Naive thymus-derived CD4-positive, alpha-beta T cell (primary cell): ENCODE measurements at regions not wholly inside any gene's neighbourhood (a gene's known extent, or its start where the extent isn't known, plus 50 kb on each side); places are given as distances from the start of the nearest gene placed in this dataset.
"Not testable (repeated sequence)": the region's sequence is repeated elsewhere in the genome, so short reads cannot be mapped to it uniquely, and the experiment has no call there.

ENCODE experiments used
- ATAC-seq: fragments of 150-1000 bp; cut with Tn5 transposase; 2 replicates; pipeline ENCODE4 v1.10.0; 2021; ENCODE audit warnings: mild to moderate bottlenecking, moderate library complexity
- CTCF ChIA-PET: fragments of 350-600 bp; sonication (Branson Sonifier 250); formaldehyde crosslinking; loops from one replicate; lab custom pipeline; 2021; ENCODE audit warnings: antibody characterized with exemption; lab: Charles Lee
- POLR2A ChIA-PET: fragments of 350-600 bp; sonication (Branson Sonifier 250); formaldehyde crosslinking; loops from one replicate; lab custom pipeline; 2021; ENCODE audit warnings: antibody characterized with exemption, inconsistent platforms; lab: Charles Lee
- DNase-seq, 9 donors: peaks; one replicate each; pipeline versions ENCODE4 v3.0.0 to v3.0.0-alpha.2; 2020 to 2022; ENCODE audit warnings: mixed read lengths in 1 of 9
- H3K27ac ChIP-seq: one replicate; pipeline ENCODE4 v1.7.0; 2013; ENCODE audit warnings: mild to moderate bottlenecking, low read depth, low read length, moderate library complexity
- H3K27me3 ChIP-seq, 2 donors: one replicate each; pipeline ENCODE4 v1.7.0; 2013; ENCODE audit warnings: low read length in 2 of 2, mild to moderate bottlenecking in 2 of 2, moderate library complexity in 2 of 2; ENCODE audit not compliant: control insufficient read depth in 2 of 2, insufficient read depth in 2 of 2
- H3K36me3 ChIP-seq, 3 experiments: 1 replicate in 2 of 3; 2 replicates in 1 of 3; pipeline ENCODE4 v1.7.0; 2013; ENCODE audit warnings: low read length in 3 of 3, mild to moderate bottlenecking in 3 of 3, moderate library complexity in 1 of 3; ENCODE audit not compliant: insufficient read depth in 3 of 3, control insufficient read depth in 2 of 3
- H3K4me1 ChIP-seq, 2 donors: one replicate each; pipeline ENCODE4 v1.7.0; 2013; ENCODE audit warnings: low read length in 2 of 2, mild to moderate bottlenecking in 2 of 2, moderate library complexity in 1 of 2; ENCODE audit not compliant: control insufficient read depth in 2 of 2, insufficient read depth in 2 of 2
- H3K4me3 ChIP-seq: 2 replicates; pipeline ENCODE4 v1.7.0; 2013; ENCODE audit warnings: mild to moderate bottlenecking, low read length
- H3K9me3 ChIP-seq, 3 experiments: 1 replicate in 2 of 3; 2 replicates in 1 of 3; pipeline ENCODE4 v1.7.0; 2013; ENCODE audit warnings: low read length in 3 of 3; ENCODE audit not compliant: control insufficient read depth in 2 of 3
- H3K27ac Mint-ChIP-seq, 9 donors: one replicate each; pipeline ENCODE4 v1.8.0; 2020 to 2022; ENCODE audit warnings: mixed read lengths in 9 of 9, mild to moderate bottlenecking in 8 of 9, moderate library complexity in 5 of 9, inconsistent platforms in 2 of 9
- H3K27me3 Mint-ChIP-seq, 5 donors: one replicate each; pipeline ENCODE4 v1.8.0; 2021 to 2022; ENCODE audit warnings: mixed read lengths in 5 of 5, mild to moderate bottlenecking in 1 of 5
- H3K36me3 Mint-ChIP-seq, 5 donors: one replicate each; pipeline ENCODE4 v1.8.0; 2020 to 2022; ENCODE audit warnings: mixed read lengths in 5 of 5, mild to moderate bottlenecking in 3 of 5, inconsistent platforms in 1 of 5
- H3K4me1 Mint-ChIP-seq, 7 donors: one replicate each; pipeline ENCODE4 v1.8.0; 2020 to 2022; ENCODE audit warnings: mixed read lengths in 7 of 7, mild to moderate bottlenecking in 3 of 7, inconsistent platforms in 1 of 7
- H3K4me3 Mint-ChIP-seq, 10 donors: one replicate each; pipeline ENCODE4 v1.8.0; 2020 to 2022; ENCODE audit warnings: mild to moderate bottlenecking in 10 of 10, mixed read lengths in 10 of 10, moderate library complexity in 6 of 10, inconsistent platforms in 2 of 10
- H3K9me3 Mint-ChIP-seq, 11 donors: one replicate each; pipeline ENCODE4 v1.8.0; 2020 to 2022; ENCODE audit warnings: mixed read lengths in 11 of 11, mild to moderate bottlenecking in 4 of 11, inconsistent platforms in 1 of 11, moderate library complexity in 1 of 11
- intact Hi-C, 2 donors: fragments of 100-400 bp; cut with micrococcal nuclease; formaldehyde crosslinking; loops; one replicate each; pipeline ENCODE4 v1.15.1; 2023

DNA sequence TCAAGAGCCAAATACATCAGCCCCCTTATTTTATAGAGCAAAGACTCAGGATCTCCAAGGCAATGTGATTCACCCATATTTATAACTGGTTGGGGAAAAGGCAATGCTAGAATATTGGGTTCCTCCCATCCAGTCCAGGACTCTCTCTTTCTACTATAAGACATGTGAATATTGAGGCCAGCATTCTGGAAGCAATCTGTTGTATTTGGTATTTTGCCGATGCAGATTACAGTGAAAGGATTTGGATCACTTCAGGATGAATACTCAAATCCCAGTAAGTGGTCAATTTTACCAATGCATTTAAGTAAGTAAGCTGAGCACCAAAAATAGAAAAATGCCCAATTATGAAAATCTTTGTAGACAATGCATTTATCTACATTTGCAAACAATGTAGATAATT is 1834.7 kb upstream of the PIK3C3 start:
- ChIA-PET POLR2A (no interaction called here), CTCF (interaction anchor here (0.7 kb wide), 1 partner anchor 10 kb away, joined by 3 read pairs; no protein-coding TSS in a partner anchor)
- Histone ChIP-seq H3K4me1 (no peaks in the 10 kb centered on the region), H3K27ac (no peak overlapping the region), H3K27me3 (no peaks in the 10 kb centered on the region), H3K36me3 (no peaks in the 10 kb centered on the region), H3K4me3 (no peak overlapping the region), H3K9me3 (no peaks in the 10 kb centered on the region)
- Mint-ChIP-seq H3K27ac (no peak overlapping the region), H3K27me3 (no peaks in the 10 kb centered on the region), H3K9me3 (peaks cover 0 to 41% (median 9%) of the 10 kb centered on the region in 11 donors), H3K4me1 (no peaks in the 10 kb centered on the region), H3K36me3 (no peaks in the 10 kb centered on the region), H3K4me3 (no peak overlapping the region)
- ATAC-seq (no peak), DNase-seq (no peak)
- intact Hi-C loops = no loop called here

DNA sequence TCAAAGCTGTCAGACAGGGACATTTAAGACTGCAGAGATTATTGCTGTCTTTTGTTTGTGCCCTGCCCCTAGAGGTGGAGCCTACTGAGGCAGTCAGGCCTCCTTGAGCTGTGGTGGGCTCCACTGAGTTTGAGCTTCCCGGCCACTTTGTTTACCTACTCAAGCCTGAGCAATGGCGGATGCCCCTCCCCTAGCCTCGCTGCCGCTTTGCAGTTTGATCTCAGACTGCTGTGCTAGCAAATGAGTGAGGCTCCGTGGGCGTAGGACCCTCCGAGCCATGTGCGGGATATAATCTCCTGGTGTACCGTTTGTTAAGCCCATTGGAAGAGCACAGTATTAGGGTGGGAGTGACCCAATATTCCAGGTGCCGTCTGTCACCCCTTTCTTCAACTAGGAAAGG is 1835.5 kb upstream of the PIK3C3 start:
- DNase-seq, H3K36me3 ChIP-seq, H3K27me3 ChIP-seq, H3K9me3 ChIP-seq, H3K36me3 Mint-ChIP-seq, H3K27me3 Mint-ChIP-seq, CTCF ChIA-PET, H3K27ac Mint-ChIP-seq, intact Hi-C loops, H3K4me3 Mint-ChIP-seq, H3K4me1 Mint-ChIP-seq, ATAC-seq, H3K27ac ChIP-seq, POLR2A ChIA-PET, H3K4me1 ChIP-seq, H3K4me3 ChIP-seq: not testable (repeated sequence)
- peaks cover 0 to 34% (median 9%) of the 10 kb centered on the region in 11 donors for H3K9me3 Mint-ChIP-seq

DNA sequence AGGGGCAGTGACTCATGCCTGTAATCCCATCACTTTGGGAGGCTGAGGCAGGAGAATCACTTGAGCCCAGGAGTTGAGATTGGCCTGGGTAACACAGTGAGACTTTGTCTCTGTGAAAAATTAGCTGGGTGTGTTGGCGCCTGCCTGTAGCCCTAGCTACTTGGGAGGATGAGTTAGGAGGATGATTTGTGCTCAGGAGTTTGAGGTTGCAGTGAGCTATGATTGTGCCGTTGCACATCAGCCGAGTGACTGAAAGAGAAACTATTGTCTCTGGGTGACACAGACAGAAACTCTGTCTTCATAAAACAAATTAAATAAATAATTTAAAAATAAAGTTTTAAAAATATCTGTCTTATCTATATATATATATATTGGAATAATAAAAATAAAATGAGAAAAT is 1844.6 kb upstream of the PIK3C3 start:
- no peaks in the 10 kb centered on the region for H3K9me3 ChIP-seq
- H3K27ac ChIP-seq = no peak overlapping the region
- intact Hi-C loops = no loop called here
- H3K27me3 ChIP-seq = no peaks in the 10 kb centered on the region
- Mint-ChIP-seq H3K4me1 (no peaks in the 10 kb centered on the region), H3K27ac (no peak overlapping the region), H3K36me3 (no peaks in the 10 kb centered on the region), H3K27me3 (no peaks in the 10 kb centered on the region), H3K4me3 (no peak overlapping the region), H3K9me3 (peaks cover 0 to 16% (median 5%) of the 10 kb centered on the region in 11 donors)
- no peaks in the 10 kb centered on the region for H3K4me1 ChIP-seq
- no peaks in the 10 kb centered on the region for H3K36me3 ChIP-seq
- H3K4me3 ChIP-seq = no peak overlapping the region
- ATAC-seq (no peak), DNase-seq (no peak)
- CTCF ChIA-PET = interaction anchor here (0.5 to 0.7 kb wide), 2 partner anchors 10 to 29 kb away, joined by 3 to 5 read pairs; no protein-coding TSS in a partner anchor
- POLR2A ChIA-PET = no interaction called here

DNA sequence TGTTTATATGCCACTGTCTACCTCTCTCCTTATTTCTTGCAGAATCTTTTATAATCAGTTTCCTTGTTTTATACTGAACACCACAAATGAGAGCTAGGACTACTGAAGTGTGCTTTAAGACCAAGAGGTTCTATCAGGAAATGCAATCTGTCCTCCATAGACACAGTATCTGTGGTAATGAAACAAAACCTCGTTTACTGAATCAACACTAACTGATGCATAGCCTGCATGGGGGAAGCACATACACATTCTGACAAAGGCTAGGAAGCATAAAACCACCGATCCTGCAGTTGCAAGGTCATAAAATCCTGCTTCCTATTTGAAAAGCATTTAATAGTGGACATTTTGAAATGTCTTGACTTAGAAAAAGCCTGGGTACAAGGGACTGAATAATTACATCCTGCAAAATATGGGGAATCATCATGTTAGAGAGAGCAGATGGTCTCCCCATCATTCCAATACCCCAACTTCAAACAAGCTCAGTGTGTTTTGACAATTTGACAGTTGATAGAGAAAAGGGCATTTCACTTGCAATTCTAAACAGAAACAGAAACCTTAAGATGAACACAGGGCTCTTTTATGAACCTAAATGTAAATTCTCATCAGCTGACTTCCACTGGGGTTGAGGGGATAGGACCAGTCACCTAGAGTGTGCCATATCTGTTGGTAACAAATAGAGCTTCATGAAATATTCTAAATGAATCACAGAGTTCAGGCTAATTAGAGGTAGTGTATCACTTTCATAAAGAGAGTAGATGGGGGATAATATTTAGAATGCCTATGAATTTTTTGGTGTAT is 1845.6 kb upstream of the PIK3C3 start:
- CTCF ChIA-PET = no interaction called here
- POLR2A ChIA-PET = no interaction called here
- Mint-ChIP-seq H3K27me3 (no peaks in the 10 kb centered on the region), H3K9me3 (peaks cover 0 to 22% (median 6%) of the 10 kb centered on the region in 11 donors), H3K36me3 (no peaks in the 10 kb centered on the region), H3K27ac (no peak overlapping the region), H3K4me1 (no peaks in the 10 kb centered on the region), H3K4me3 (no peak overlapping the region)
- no peak overlapping the region for H3K27ac ChIP-seq
- intact Hi-C loops = no loop called here
- no peak for DNase-seq
- no peaks in the 10 kb centered on the region for H3K4me1 ChIP-seq
- no peaks in the 10 kb centered on the region for H3K9me3 ChIP-seq
- H3K36me3 ChIP-seq = no peaks in the 10 kb centered on the region
- H3K27me3 ChIP-seq = no peaks in the 10 kb centered on the region
- ATAC-seq = no peak
- no peak overlapping the region for H3K4me3 ChIP-seq

DNA sequence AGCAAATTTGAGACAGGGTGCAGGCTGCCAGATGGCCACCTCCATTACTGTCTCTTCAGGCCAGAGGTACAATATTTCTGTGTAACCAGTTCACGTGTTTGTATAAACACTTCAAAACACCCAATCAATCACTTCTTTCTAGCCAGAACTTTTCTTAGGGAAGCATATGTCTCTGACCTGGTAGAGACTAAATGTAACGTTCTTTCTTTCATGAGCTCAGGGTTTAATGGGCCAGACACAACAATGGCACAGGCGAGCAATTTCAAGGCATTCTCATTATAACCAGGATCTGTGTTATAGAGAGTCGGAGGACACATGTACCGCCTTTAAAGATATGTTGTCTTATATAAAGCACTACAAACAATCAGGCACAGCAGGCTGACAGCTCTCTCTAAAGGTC is 1846.4 kb upstream of the PIK3C3 start:
- ATAC-seq (no peak), DNase-seq (no peak)
- Histone ChIP-seq H3K4me3 (no peak overlapping the region), H3K27me3 (no peaks in the 10 kb centered on the region), H3K27ac (no peak overlapping the region), H3K36me3 (no peaks in the 10 kb centered on the region), H3K4me1 (no peaks in the 10 kb centered on the region), H3K9me3 (no peaks in the 10 kb centered on the region)
- intact Hi-C loops = no loop called here
- H3K36me3 Mint-ChIP-seq = no peaks in the 10 kb centered on the region
- no peaks in the 10 kb centered on the region for H3K27me3 Mint-ChIP-seq
- H3K4me1 Mint-ChIP-seq = no peaks in the 10 kb centered on the region
- H3K4me3 Mint-ChIP-seq = no peak overlapping the region
- POLR2A ChIA-PET = no interaction called here
- peaks cover 0 to 30% (median 6%) of the 10 kb centered on the region in 11 donors for H3K9me3 Mint-ChIP-seq
- CTCF ChIA-PET = no interaction called here
- H3K27ac Mint-ChIP-seq = no peak overlapping the region

DNA sequence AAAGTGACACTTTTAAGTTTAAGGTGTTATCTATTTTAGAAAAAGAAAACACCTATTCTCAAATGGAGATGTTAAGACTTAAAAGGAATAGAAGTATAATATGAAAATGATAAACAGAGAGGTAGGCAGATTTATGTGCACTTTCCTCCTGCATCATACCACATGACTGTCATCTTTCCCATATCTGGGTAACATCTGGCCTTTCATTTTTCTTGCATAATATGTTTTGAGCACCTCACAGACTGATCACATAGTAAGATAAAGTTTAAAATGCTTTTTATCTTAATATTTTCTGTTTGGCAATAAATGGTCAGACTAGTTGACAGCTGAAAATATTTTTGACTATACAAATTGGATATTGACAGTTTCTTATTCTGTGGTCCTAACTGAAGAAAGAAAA is 1852.1 kb upstream of the PIK3C3 start:
- Mint-ChIP-seq H3K9me3 (peaks cover 0 to 22% (median 5%) of the 10 kb centered on the region in 11 donors), H3K36me3 (no peaks in the 10 kb centered on the region), H3K4me3 (no peak overlapping the region), H3K27me3 (no peaks in the 10 kb centered on the region), H3K27ac (no peak overlapping the region), H3K4me1 (no peaks in the 10 kb centered on the region)
- no peak for ATAC-seq
- Histone ChIP-seq H3K27me3 (no peaks in the 10 kb centered on the region), H3K36me3 (no peaks in the 10 kb centered on the region), H3K9me3 (no peaks in the 10 kb centered on the region), H3K4me1 (no peaks in the 10 kb centered on the region), H3K4me3 (no peak overlapping the region), H3K27ac (no peak overlapping the region)
- CTCF ChIA-PET = no interaction called here
- intact Hi-C loops = no loop called here
- POLR2A ChIA-PET = no interaction called here
- no peak for DNase-seq

DNA sequence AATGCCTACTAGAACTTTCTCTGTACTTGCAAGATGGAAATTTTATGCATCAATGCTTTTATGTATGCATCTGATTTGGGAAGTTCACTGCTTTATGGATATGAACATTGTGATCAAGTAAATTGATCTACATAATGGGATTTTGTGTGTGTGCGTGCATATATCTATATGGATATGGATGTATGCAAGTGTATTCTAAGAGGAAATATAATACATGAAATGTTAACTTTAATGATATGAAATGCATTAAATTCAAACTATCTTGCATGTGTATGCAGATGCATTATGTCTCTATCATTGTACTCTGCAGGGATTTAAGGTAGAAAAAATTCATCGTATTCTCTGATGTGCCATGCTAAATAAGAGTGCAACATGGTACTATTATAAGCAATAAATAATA is 1855.4 kb upstream of the PIK3C3 start:
- Histone ChIP-seq H3K4me1 (no peaks in the 10 kb centered on the region), H3K36me3 (no peaks in the 10 kb centered on the region), H3K9me3 (no peaks in the 10 kb centered on the region), H3K27me3 (no peaks in the 10 kb centered on the region), H3K4me3 (no peak overlapping the region), H3K27ac (no peak overlapping the region)
- intact Hi-C loops = no loop called here
- Mint-ChIP-seq H3K27ac (no peak overlapping the region), H3K4me1 (no peaks in the 10 kb centered on the region), H3K9me3 (peaks cover 0 to 17% (median 5%) of the 10 kb centered on the region in 11 donors), H3K4me3 (no peak overlapping the region), H3K36me3 (no peaks in the 10 kb centered on the region), H3K27me3 (no peaks in the 10 kb centered on the region)
- POLR2A ChIA-PET = no interaction called here
- ATAC-seq (no peak), DNase-seq (no peak)
- CTCF ChIA-PET = no interaction called here
